Omental fat pad (tissue), 3 donors: ENCODE measurements at regions not wholly inside any gene's neighbourhood (a gene's known extent, or its start where the extent isn't known, plus 50 kb on each side); places are given as distances from the start of the nearest gene placed in this dataset.

Source experiments
- ATAC-seq: fragments of 150-250 bp; one replicate; pipeline ENCODE4 v1.9.1; 2016; ENCODE audit warnings: mild to moderate bottlenecking, moderate library complexity; ENCODE audit not compliant: low FRiP score
- DNase-seq: peaks from one replicate; pipeline ENCODE4 v3.0.0-alpha.2; 2019; ENCODE audit warnings: low spot score
- CTCF ChIP-seq, 3 donors: fragments of 450-650 bp; IDR thresholded peaks; one replicate each; pipeline ENCODE4 v1.5.1; 2016 to 2017; ENCODE audit warnings: antibody characterized with exemption in 3 of 3, mild to moderate bottlenecking in 3 of 3, moderate library complexity in 2 of 3

- DNase-seq (no peak), ATAC-seq (no peak)
- TF ChIP-seq CTCF (IDR thresholded peaks at IDR 0.05): no peak
Observed at GRCh38 chr7:113299748-113300147, 181.4 kb upstream of the SMIM30 start.

- ATAC-seq (no peak), DNase-seq (no peak)
- no peak for TF ChIP-seq CTCF (IDR thresholded peaks at IDR 0.05)
Observed at GRCh38 chr7:113298501-113298900, 180.1 kb upstream of the SMIM30 start.

- ATAC-seq: no peak
- TF ChIP-seq CTCF (IDR thresholded peaks at IDR 0.05): no peak
- DNase-seq: no peak
Observed at GRCh38 chr7:113294750-113295149, 176.4 kb upstream of the SMIM30 start.

- DNase-seq (no peak), ATAC-seq (no peak)
- no peak for TF ChIP-seq CTCF (IDR thresholded peaks at IDR 0.05)
Observed at GRCh38 chr7:113292105-113292504, 173.8 kb upstream of the SMIM30 start.

- no peak for TF ChIP-seq CTCF (IDR thresholded peaks at IDR 0.05)
- ATAC-seq: no peak
- DNase-seq: no peak
Observed at GRCh38 chr7:113291058-113291457, 172.7 kb upstream of the SMIM30 start.

GRCh38 chr7:113289140-113289740 lies 170.9 kb upstream of the SMIM30 start:
- DNase-seq (no peak), ATAC-seq (no peak)
- no peak for TF ChIP-seq CTCF (IDR thresholded peaks at IDR 0.05)

- TF ChIP-seq CTCF (IDR thresholded peaks at IDR 0.05): no peak
- no peak for ATAC-seq
Observed at GRCh38 chr7:113285411-113285810, 167.1 kb upstream of the SMIM30 start.

More at GRCh38 chr7:113285411-113285810, 167.1 kb upstream of the SMIM30 start:
- DNase-seq: no peak
